SKM-1 treated with dmso at 0.1 percent for 144 hours (cell line): ENCODE measurements at regions not wholly inside any gene's neighbourhood (a gene's known extent, or its start where the extent isn't known, plus 50 kb on each side); places are given as distances from the start of the nearest gene placed in this dataset.

Experiments used
- DNase-seq: peaks from one replicate; lab custom pipeline; 2025; ENCODE audit not compliant: unreplicated experiment; lab: John Stamatoyannopoulos, UW

GRCh38 chr18:46320928-46321711, 216.9 kb downstream of the HAUS1 start:
- DNase-seq, result no peak

DNA sequence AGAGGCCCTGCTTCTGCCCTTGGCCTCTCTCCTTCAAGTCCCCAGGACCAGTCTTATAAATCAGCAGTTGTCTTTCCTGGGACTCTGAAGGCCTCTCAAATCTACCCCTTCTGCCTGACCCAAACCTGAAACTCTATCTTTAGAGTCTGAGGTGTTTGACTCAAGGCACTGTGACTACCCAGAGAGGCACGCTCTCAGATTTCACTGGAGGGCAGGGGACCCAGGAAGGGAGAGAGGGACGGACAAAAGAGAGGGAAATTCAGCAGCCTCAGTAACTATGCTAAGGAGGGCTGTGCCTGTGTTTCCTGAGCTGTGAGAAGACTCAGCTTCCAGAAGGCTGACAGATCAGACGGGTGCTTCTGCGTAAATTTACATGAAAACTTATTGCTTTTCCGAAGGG, 217.8 kb downstream of the HAUS1 start:
- DNase-seq, result no peak

- DNase-seq, result no peak
Observed at GRCh38 chr18:46322411-46322891, 218.3 kb downstream of the HAUS1 start.

DNA sequence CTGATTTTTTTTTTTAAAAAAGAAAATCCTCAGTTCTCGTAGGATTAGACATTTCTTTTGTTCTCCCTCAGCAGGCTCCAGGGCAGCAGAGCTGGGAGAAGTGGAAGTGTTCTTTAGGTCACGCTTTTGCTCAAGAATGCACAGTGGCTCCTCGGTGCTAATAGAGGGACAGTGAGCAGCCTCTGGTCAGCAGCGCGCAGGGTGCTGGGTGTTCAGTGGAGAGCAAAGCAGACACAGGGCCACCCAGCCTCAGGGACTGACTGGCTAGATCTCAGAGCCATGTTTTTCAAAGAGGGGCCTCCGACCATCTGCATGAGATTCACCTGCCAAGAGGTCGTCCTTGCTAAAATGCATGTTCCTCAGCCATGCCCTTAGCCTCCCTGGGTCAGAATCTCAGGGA, 218.8 kb downstream of the HAUS1 start:
- no peak for DNase-seq

DNA sequence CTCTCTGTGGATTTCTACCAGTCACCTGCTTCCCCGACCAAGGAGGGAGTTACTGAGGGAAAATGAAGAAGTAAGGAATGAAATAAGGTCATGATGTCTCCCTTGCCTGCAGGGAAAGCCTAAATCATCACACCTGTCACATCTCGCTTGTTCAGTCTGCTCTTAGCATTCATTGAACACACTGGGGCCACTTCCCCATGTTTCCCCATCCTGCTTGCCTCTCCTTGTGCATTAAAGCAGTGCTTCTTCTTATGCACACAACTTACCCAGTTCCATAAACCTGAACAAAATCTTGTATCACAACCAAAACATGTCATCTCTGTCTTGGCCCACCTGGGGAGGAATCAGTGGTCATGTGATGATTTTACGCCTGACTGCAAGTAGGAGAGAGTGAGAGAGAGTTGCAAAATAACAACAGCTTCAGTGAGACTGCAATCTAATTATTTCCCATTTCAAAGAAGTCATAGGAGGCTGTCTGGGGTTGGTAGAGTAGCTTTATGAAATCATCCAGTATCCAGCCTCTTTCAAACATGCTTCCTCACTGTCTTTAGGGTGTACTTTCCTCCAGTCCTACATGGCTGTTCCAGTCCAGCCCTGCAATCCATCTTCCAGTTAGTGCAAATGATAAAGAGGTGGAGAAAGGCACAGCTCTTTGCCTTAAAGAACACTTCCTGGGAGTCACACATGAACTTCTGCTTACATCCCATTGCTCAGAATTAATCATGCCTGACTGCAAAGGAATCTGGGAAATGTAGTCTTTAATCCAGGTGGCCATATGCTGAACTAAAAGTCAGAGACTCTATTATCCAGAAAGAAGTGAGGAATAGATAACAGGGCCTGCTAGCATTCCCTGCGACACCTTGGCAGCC, 220.1 kb downstream of the HAUS1 start:
- peak; percentile 88 for DNase-seq

- DNase-seq, result no peak
Observed at GRCh38 chr18:46325895-46326294, 221.7 kb downstream of the HAUS1 start.

GRCh38 chr18:46329736-46330246, 225.6 kb downstream of the HAUS1 start:
- DNase-seq, result no peak

DNA sequence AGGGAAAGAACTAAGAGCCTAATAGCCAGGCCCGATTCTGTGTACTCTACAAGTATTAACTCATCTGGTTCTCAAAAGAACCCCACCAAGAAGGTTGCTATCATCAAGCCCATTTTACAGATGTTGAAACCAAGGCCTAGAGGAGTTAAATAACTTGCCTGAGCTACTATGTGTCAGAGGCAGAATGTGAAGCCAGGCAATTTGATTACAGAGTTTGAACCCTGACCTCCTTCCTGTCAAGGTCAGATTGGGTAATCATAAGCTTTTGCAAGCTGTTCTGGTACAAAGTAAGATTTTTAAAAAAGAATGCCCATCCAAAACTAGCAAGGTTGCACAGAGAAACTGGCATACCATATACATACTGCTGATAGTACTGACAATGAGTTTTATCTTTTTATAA, 227.1 kb downstream of the HAUS1 start:
- no peak for DNase-seq

GRCh38 chr18:46332286-46332801, 228.2 kb downstream of the HAUS1 start:
- no peak for DNase-seq

DNA sequence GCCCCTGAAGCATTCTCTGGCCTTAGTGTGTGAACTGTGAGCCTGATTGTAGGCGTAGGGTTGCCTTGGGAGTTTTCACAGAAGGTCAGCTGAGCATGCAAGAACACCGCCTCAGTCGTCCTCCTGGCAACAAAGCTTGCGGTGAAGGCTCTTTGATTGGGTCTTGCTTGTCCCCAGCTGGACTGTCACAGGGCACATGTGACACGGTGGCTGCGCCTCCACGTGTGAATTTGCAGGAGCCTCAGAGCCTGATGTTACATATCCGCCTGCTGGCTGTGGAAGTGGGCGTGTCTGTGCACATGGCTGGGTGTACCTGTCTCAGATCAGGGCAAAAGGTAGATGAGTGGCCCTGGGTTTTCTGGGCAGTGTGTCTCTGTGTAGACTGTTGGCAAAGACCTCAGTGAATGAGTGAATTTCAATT, 228.7 kb downstream of the HAUS1 start:
- no peak for DNase-seq

DNA sequence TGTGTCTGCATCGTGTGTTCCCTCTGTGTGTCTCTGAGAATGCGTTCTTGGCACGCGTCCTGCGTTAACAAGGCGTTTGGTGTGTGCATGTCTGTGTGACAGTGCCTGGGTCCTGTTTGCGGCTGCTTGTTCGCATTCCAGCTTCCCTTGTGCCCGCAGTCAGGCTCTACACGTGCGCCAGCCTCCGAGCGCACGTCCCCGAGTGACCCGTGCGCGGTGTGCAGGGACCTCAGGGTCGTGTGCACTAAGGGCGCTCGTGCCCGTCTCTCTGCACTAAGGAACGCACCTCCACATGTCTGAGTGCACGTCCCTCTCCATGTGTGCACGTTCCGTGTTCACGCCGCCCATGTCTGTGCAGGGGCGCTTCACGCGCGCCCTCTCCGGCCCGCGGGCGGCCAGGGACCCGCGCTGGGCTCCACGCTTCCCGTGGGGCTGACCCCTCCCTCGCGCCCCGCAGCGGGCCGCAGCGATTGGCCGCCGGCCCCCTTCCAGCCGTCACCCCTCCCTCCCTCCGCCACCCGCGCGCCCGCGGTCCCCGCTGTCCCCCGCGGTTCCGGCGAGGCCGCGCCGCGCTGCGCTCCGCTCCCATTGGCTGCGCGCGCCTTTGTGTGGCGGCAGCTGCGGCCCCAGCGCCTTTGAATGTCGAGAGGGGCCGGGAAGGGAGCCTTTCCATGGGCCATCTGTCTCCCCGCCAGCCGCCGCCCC, 229.4 kb downstream of the HAUS1 start:
- DNase-seq, result peak; percentile 59

DNA sequence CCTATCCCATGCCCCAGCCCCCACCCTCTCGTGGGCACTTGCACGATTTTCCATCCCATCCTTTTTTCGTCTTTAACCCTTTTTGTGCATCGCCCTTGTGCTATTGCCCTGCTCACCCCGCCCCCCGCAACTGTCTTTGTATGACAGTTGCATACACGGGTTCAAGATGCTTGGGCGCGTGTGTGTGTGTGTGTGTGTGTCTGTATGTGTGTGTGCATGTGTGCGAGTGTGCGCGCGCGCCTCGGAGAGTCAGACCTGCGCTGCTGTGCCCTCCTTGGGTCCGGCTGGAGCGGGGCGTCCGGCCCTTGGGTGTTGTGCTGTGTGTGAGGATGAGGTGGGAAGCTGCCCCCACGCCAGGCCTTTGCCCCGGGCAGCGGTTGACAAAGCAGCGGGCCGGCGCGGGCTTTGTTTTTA, 230.7 kb downstream of the HAUS1 start:
- DNase-seq, result no peak

GRCh38 chr18:46335534-46336101, 231.4 kb downstream of the HAUS1 start:
- peak; percentile 63 for DNase-seq

DNA sequence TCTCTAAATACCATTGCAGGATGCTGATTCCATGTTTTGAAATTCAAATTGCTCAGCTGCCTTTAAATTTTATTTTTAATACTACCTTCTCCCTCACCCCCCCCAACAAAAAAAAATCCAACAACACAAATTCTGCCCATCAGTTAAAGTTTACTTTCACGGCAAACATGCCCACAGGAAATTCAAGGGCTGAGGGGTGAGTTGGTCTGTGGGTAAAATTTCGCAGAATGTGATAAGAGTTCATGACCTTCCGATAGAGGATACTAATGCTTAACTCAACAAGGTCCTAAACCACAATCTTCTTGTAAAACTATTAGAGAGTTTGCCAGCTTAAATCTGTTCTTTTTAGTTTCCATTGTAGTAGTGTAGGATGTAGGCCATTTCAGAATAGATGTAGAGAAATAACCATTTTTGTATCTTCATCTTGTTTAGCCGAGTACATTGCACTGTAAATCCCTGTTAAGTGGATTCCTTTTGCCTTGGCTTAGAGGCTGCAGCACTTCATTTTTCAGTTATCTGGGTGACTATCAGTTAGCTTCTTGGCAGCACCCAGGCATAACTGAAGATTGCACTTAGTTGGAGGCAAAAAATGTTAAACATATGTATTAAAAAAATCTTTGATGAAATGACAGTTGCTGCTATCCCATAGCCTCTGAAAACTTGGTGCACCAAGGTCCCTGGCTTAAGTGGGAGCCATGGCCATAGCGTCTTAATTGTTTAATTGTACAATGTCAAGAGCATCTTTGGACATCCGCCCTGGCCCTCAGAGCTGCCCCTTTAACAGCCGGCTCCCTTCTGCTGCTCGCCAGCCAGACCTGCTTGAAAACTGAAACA, 232.3 kb downstream of the HAUS1 start:
- DNase-seq, result no peak

- DNase-seq, result no peak
Observed at GRCh38 chr18:46337271-46337670, 233.1 kb downstream of the HAUS1 start.

- DNase-seq, result no peak
Observed at GRCh38 chr18:46338205-46338604, 234.0 kb downstream of the HAUS1 start.

- peak; percentile 22 for DNase-seq
Observed at GRCh38 chr18:46338766-46339165, 234.6 kb downstream of the HAUS1 start.

DNA sequence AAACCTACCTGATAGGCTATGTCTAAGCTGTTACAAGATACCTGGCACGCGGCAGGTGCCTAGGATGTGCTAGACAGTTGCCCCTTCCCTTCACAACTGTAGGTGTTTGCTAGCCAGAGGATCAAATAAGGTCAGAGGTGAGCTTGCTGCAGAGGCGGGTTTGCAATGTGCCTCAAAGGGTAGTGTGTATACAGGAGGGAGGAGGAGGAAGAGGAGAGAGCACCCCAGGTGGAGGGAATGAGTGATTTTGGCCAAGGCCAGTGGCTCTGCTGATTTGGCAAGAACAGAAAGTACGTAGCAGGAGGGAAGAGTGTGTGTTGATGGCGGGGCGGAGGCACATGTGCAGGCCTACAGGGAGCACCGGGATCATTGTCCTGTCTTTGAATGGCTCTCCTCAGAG, 236.5 kb downstream of the HAUS1 start:
- no peak for DNase-seq

DNA sequence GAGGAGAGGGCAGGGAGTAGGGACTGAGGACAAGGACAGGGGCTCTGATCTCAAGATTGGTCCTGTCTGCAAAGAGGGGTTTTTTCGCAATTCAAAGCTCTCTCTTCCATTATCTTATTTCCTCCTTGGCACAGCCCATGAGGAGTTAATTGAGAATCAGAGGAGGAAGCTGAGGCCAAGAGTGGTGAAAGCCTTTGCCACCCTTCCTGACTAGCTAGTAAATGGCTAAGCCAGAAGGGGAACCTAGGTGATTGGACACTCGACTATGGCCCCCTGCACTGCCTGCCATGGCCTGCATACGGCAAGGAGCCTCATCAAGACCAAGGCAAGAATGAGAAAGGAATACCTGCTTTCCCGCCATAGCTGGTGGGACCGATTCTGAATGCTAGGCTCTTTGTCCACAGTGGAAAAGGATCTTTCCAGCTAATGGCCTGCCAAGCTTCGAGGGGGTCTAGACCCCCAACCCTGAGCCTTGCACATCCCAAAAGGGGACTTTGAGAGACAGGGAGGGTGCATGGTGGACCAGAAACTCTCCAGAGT, 237.9 kb downstream of the HAUS1 start:
- peak; percentile 89 for DNase-seq
